ENCODE measurements at regions not wholly inside any gene's neighbourhood (a gene's known extent, or its start where the extent isn't known, plus 50 kb on each side); places are given as distances from the start of the nearest gene placed in this dataset.

- DNase-seq (ENCODE audit: low spot score) (no peak), ATAC-seq (no peak)
- intact Hi-C loops (cut with DNase I) = no loop called here
Observed at GRCh38 chr15:35596285-35596684, 50.3 kb upstream of the DPH6 start.

GRCh38 chr15:35602836-35603235 is 56.9 kb upstream of the DPH6 start:
- DNase-seq (ENCODE audit: low spot score) = no peak
- ATAC-seq = no peak
- intact Hi-C loops (cut with DNase I) = no loop called here

- intact Hi-C loops (cut with DNase I) = no loop called here
- ATAC-seq (no peak), DNase-seq (ENCODE audit: low spot score) (no peak)
Observed at GRCh38 chr15:35603301-35603700, 57.3 kb upstream of the DPH6 start.

GRCh38 chr15:35603856-35604255 is 57.9 kb upstream of the DPH6 start:
- ATAC-seq (peak; percentile 65), DNase-seq (ENCODE audit: low spot score) (no peak)
- intact Hi-C loops (cut with DNase I) = no loop called here

GRCh38 chr15:35605764-35606449 is 59.9 kb upstream of the DPH6 start:
- intact Hi-C loops (cut with DNase I) = no loop called here
- ATAC-seq (no peak), DNase-seq (ENCODE audit: low spot score) (no peak)

- ATAC-seq = no peak
- DNase-seq (ENCODE audit: low spot score) = no peak
- intact Hi-C loops (cut with DNase I) = no loop called here
Observed at GRCh38 chr15:35606450-35606779, 60.5 kb upstream of the DPH6 start.

GRCh38 chr15:35616498-35617271 is 70.7 kb upstream of the DPH6 start:
- ATAC-seq (no peak), DNase-seq (ENCODE audit: low spot score) (no peak)
- intact Hi-C loops (cut with DNase I) = no loop called here

- DNase-seq (ENCODE audit: low spot score) (no peak), ATAC-seq (no peak)
- intact Hi-C loops (cut with DNase I) = no loop called here
Observed at GRCh38 chr15:35618260-35619188, 72.6 kb upstream of the DPH6 start.

- intact Hi-C loops (cut with DNase I) = no loop called here
- no peak for ATAC-seq
- DNase-seq (ENCODE audit: low spot score) = no peak
Observed at GRCh38 chr15:35622641-35623340, 76.8 kb upstream of the DPH6 start.

- DNase-seq (ENCODE audit: low spot score) = peak; percentile 69
- intact Hi-C loops (cut with DNase I) = no loop called here
Observed at GRCh38 chr15:35624881-35625280, 78.9 kb upstream of the DPH6 start.

GRCh38 chr15:35626571-35627318 is 80.8 kb upstream of the DPH6 start:
- ATAC-seq (no peak), DNase-seq (ENCODE audit: low spot score) (no peak)
- intact Hi-C loops (cut with DNase I) = no loop called here

More at GRCh38 chr15:35624881-35625280, 78.9 kb upstream of the DPH6 start:
- ATAC-seq = peak; percentile 97

- no peak for ATAC-seq
- DNase-seq (ENCODE audit: low spot score) = no peak
- intact Hi-C loops (cut with DNase I) = no loop called here
Observed at GRCh38 chr15:35627696-35628095, 81.7 kb upstream of the DPH6 start.

- intact Hi-C loops (cut with DNase I) = no loop called here
- ATAC-seq (no peak), DNase-seq (ENCODE audit: low spot score) (no peak)
Observed at GRCh38 chr15:35629766-35630165, 83.8 kb upstream of the DPH6 start.

GRCh38 chr15:35630532-35630931 is 84.6 kb upstream of the DPH6 start:
- intact Hi-C loops (cut with DNase I) = no loop called here
- ATAC-seq (peak; percentile 69), DNase-seq (ENCODE audit: low spot score) (no peak)

GRCh38 chr15:35630985-35631384 is 85.0 kb upstream of the DPH6 start:
- DNase-seq (ENCODE audit: low spot score) (no peak), ATAC-seq (no peak)
- intact Hi-C loops (cut with DNase I) = no loop called here

GRCh38 chr15:35633677-35634076 is 87.7 kb upstream of the DPH6 start:
- intact Hi-C loops (cut with DNase I) = no loop called here
- ATAC-seq = no peak
- DNase-seq (ENCODE audit: low spot score) = no peak

- DNase-seq (ENCODE audit: low spot score) = no peak
- no peak for ATAC-seq
- intact Hi-C loops (cut with DNase I) = no loop called here
Observed at GRCh38 chr15:35646790-35647189, 100.8 kb upstream of the DPH6 start.

GRCh38 chr15:35647303-35647702 is 101.3 kb upstream of the DPH6 start:
- intact Hi-C loops (cut with DNase I) = no loop called here
- DNase-seq (ENCODE audit: low spot score) (no peak), ATAC-seq (no peak)

- no peak for DNase-seq (ENCODE audit: low spot score)
- ATAC-seq = no peak
Observed at GRCh38 chr15:35648941-35649340, 103.0 kb upstream of the DPH6 start.

More at GRCh38 chr15:35648941-35649340, 103.0 kb upstream of the DPH6 start:
- intact Hi-C loops (cut with DNase I) = no loop called here
